ENCODE measurements at regions not wholly inside any gene's neighbourhood (a gene's known extent, or its start where the extent isn't known, plus 50 kb on each side); places are given as distances from the start of the nearest gene placed in this dataset.
"Not testable (repeated sequence)": the region's sequence is repeated elsewhere in the genome, so short reads cannot be mapped to it uniquely, and the experiment has no call there.

- intact Hi-C loops (cut with DNase I), result no loop called here
- ATAC-seq (no peak), DNase-seq (no peak)
Measured at GRCh38 chr13:104949840-104950740, 1585.4 kb downstream of the EFNB2 start.

GRCh38 chr13:104944176-104944575, 1591.3 kb downstream of the EFNB2 start:
- DNase-seq, result no peak
- no peak for ATAC-seq
- intact Hi-C loops (cut with DNase I), result no loop called here

- intact Hi-C loops (cut with DNase I), result no loop called here
- DNase-seq (no peak), ATAC-seq (no peak)
Measured at GRCh38 chr13:104943331-104943730, 1592.1 kb downstream of the EFNB2 start.

GRCh38 chr13:104937881-104938280, 1597.6 kb downstream of the EFNB2 start:
- intact Hi-C loops (cut with DNase I), result no loop called here
- ATAC-seq (no peak), DNase-seq (no peak)

GRCh38 chr13:104936304-104936703, 1599.2 kb downstream of the EFNB2 start:
- intact Hi-C loops (cut with DNase I), result no loop called here
- DNase-seq (no peak), ATAC-seq (no peak)

GRCh38 chr13:104920513-104920912, 1614.9 kb downstream of the EFNB2 start:
- ATAC-seq; intact Hi-C loops (cut with DNase I); DNase-seq: not testable (repeated sequence)

- DNase-seq (no peak), ATAC-seq (no peak)
- intact Hi-C loops (cut with DNase I), result no loop called here
Measured at GRCh38 chr13:104920091-104920490, 1615.4 kb downstream of the EFNB2 start.

- ATAC-seq, result no peak
- no peak for DNase-seq
- intact Hi-C loops (cut with DNase I), result no loop called here
Measured at GRCh38 chr13:104900191-104900817, 1635.2 kb downstream of the EFNB2 start.

GRCh38 chr13:104898484-104898883, 1637.0 kb downstream of the EFNB2 start:
- no peak for ATAC-seq
- intact Hi-C loops (cut with DNase I), result no loop called here
- no peak for DNase-seq

- DNase-seq (no peak), ATAC-seq (no peak)
- intact Hi-C loops (cut with DNase I), result no loop called here
Measured at GRCh38 chr13:104895521-104895920, 1639.9 kb downstream of the EFNB2 start.

- no peak for ATAC-seq
- intact Hi-C loops (cut with DNase I), result no loop called here
- no peak for DNase-seq
Measured at GRCh38 chr13:104875038-104875754, 1660.3 kb downstream of the EFNB2 start.

- no peak for DNase-seq
- intact Hi-C loops (cut with DNase I), result no loop called here
- no peak for ATAC-seq
Measured at GRCh38 chr13:104872153-104872552, 1663.3 kb downstream of the EFNB2 start.

- intact Hi-C loops (cut with DNase I), result no loop called here
- no peak for DNase-seq
- no peak for ATAC-seq
Measured at GRCh38 chr13:104871456-104871855, 1664.0 kb downstream of the EFNB2 start.

- ATAC-seq, result no peak
- intact Hi-C loops (cut with DNase I), result no loop called here
- DNase-seq, result no peak
Measured at GRCh38 chr13:104869501-104869900, 1666.0 kb downstream of the EFNB2 start.

- DNase-seq (no peak), ATAC-seq (no peak)
- intact Hi-C loops (cut with DNase I), result no loop called here
Measured at GRCh38 chr13:104868806-104869205, 1666.7 kb downstream of the EFNB2 start.

- no peak for ATAC-seq
- DNase-seq, result no peak
- intact Hi-C loops (cut with DNase I), result no loop called here
Measured at GRCh38 chr13:104855581-104855980, 1679.9 kb downstream of the EFNB2 start.

- DNase-seq, result no peak
- intact Hi-C loops (cut with DNase I), result no loop called here
- no peak for ATAC-seq
Measured at GRCh38 chr13:104854698-104855097, 1680.8 kb downstream of the EFNB2 start.

GRCh38 chr13:104854007-104854406, 1681.5 kb downstream of the EFNB2 start:
- DNase-seq, result no peak
- ATAC-seq, result no peak
- intact Hi-C loops (cut with DNase I), result no loop called here

GRCh38 chr13:104847922-104848321, 1687.5 kb downstream of the EFNB2 start:
- no peak for DNase-seq
- intact Hi-C loops (cut with DNase I), result no loop called here
- no peak for ATAC-seq

GRCh38 chr13:104843401-104843800, 1692.1 kb downstream of the EFNB2 start:
- intact Hi-C loops (cut with DNase I), result no loop called here
- DNase-seq (no peak), ATAC-seq (no peak)

Measured in left cardiac atrium (tissue), 4 donors.